Ovary (tissue), 7 donors: ENCODE measurements at regions not wholly inside any gene's neighbourhood (a gene's known extent, or its start where the extent isn't known, plus 50 kb on each side); places are given as distances from the start of the nearest gene placed in this dataset.
"Not testable (repeated sequence)": the region's sequence is repeated elsewhere in the genome, so short reads cannot be mapped to it uniquely, and the experiment has no call there.

ENCODE experiments used
- DNase-seq, 5 donors: peaks; one replicate each; pipeline ENCODE4 v3.0.0-alpha.2; 2019 to 2020
- H3K27ac ChIP-seq, 2 donors: fragments of 200-600 bp; one replicate each; pipeline versions ENCODE4 v1.5.1 to v1.8.0; 2019 to 2022
- H3K27me3 ChIP-seq: fragments of 200-600 bp; one replicate; pipeline ENCODE4 v1.8.0; 2022
- H3K36me3 ChIP-seq: fragments of 200-600 bp; sonication (generic); one replicate; pipeline ENCODE4 v1.5.1; 2019
- H3K4me1 ChIP-seq: one replicate; pipeline ENCODE4 v1.8.1; 2013; ENCODE audit warnings: mild to moderate bottlenecking, moderate library complexity; ENCODE audit not compliant: insufficient read depth
- H3K4me3 ChIP-seq: fragments of 200-600 bp; sonication (generic); one replicate; pipeline ENCODE4 v1.5.1; 2017
- H3K9me3 ChIP-seq, 2 donors: fragments of 200-600 bp in 1 of 2; sonication (generic) in 1 of 2; one replicate each; pipeline versions ENCODE4 v1.5.1 to v1.8.1; 2013 to 2019; ENCODE audit warnings: mild to moderate bottlenecking in 1 of 2, moderate library complexity in 1 of 2
- CTCF ChIP-seq, 3 donors: fragments of 450-650 bp in 2 of 3; fragments of 200-600 bp in 1 of 3; IDR thresholded peaks; one replicate each; pipeline versions ENCODE4 v1.5.1 to v1.8.0; 2016 to 2022; ENCODE audit warnings: antibody characterized with exemption in 3 of 3, mild to moderate bottlenecking in 1 of 3
- EP300 ChIP-seq: sonication (generic); formaldehyde crosslinking; IDR thresholded peaks from one replicate; pipeline ENCODE4 v1.6.1; 2017; ENCODE audit warnings: antibody characterized with exemption
- POLR2A ChIP-seq: fragments of 450-650 bp; IDR thresholded peaks from one replicate; pipeline ENCODE4 v1.6.1; 2017; ENCODE audit warnings: antibody characterized with exemption, mild to moderate bottlenecking, moderate library complexity
- WGBS, 3 donors: extraction: QIAGEN DNeasy Blood & Tissue Kit in 1 of 3; methylation state at CpG; one replicate each; pipeline versions ENCODE4 v1.1.5 to v1.1.7; 2013 to 2017; 5-methylcytosine and 5-hydroxymethylcytosine counted together
- intact Hi-C, 4 donors: fragments of 100-400 bp; cut with DNase I; formaldehyde crosslinking; loops; one replicate each; pipeline versions ENCODE4 v1.11.0 to v1.15.1; 2022 to 2023
- donor health status: DM: no; HTN: no; CAD: no; lungs with moderate emphysema.
- donor health status: DM: no; HTN: no; CAD: no.
- donor health status: Bipolar disorder and iron deficiency.
- donor health status: DM: no; HTN: no; CAD: no.
- donor health status: DM: yes; HTN: yes; CAD: no.

- no peak overlapping the region for H3K4me3 ChIP-seq
- 38 to 64% (median 54%) methylated on average over 25 to 39 of the region's 39 CpGs for WGBS, 3 donors
- no peaks in the 10 kb centered on the region for H3K4me1 ChIP-seq
- H3K9me3 ChIP-seq: no peaks in the 10 kb centered on the region
- H3K27me3 ChIP-seq: no peaks in the 10 kb centered on the region
- DNase-seq: no peak
- no peak overlapping the region for H3K27ac ChIP-seq
- H3K36me3 ChIP-seq: no peaks in the 10 kb centered on the region
- intact Hi-C loops: no loop called here
- TF ChIP-seq CTCF (IDR thresholded peaks at IDR 0.05): no peak
- TF ChIP-seq POLR2A: no peak
- no peak for TF ChIP-seq EP300
Measured at GRCh38 chr13:18628428-18628827, 553.2 kb downstream of the TUBA3C start.

- H3K4me3 ChIP-seq, intact Hi-C loops, H3K27me3 ChIP-seq, H3K9me3 ChIP-seq, H3K4me1 ChIP-seq, H3K27ac ChIP-seq, DNase-seq, H3K36me3 ChIP-seq: not testable (repeated sequence)
- 49 to 61% (median 54%) methylated on average over 3 to 4 of the region's 4 CpGs for WGBS, 3 donors
Measured at GRCh38 chr13:18624061-18624460, 557.6 kb downstream of the TUBA3C start.

- intact Hi-C loops, H3K27me3 ChIP-seq: not testable (repeated sequence)
Measured at GRCh38 chr13:18618442-18618841, 563.2 kb downstream of the TUBA3C start.

GRCh38 chr13:18610476-18610875, 571.1 kb downstream of the TUBA3C start:
- H3K4me3 ChIP-seq, DNase-seq, intact Hi-C loops, H3K4me1 ChIP-seq, H3K27me3 ChIP-seq, H3K27ac ChIP-seq, H3K9me3 ChIP-seq, H3K36me3 ChIP-seq: not testable (repeated sequence)
- 78 to 85% (median 79%) methylated on average over 6 to 14 of the region's 14 CpGs for WGBS, 3 donors

More at GRCh38 chr13:18618442-18618841, 563.2 kb downstream of the TUBA3C start:
- not testable (repeated sequence) for H3K4me1 ChIP-seq, DNase-seq, H3K4me3 ChIP-seq, H3K27ac ChIP-seq, H3K9me3 ChIP-seq, H3K36me3 ChIP-seq
- WGBS, 3 donors: 51 to 68% (median 52%) methylated on average over 3 of the region's 4 CpGs

- H3K27me3 ChIP-seq, H3K4me3 ChIP-seq, H3K27ac ChIP-seq, H3K9me3 ChIP-seq, H3K4me1 ChIP-seq, intact Hi-C loops, DNase-seq, H3K36me3 ChIP-seq: not testable (repeated sequence)
- 37 to 61% methylated on average over 26 to 35 of the region's 42 CpGs; no CpG with 5 or more reads in 1 of the 3 donors for WGBS, 3 donors
Measured at GRCh38 chr13:18609371-18609770, 572.3 kb downstream of the TUBA3C start.

GRCh38 chr13:18608851-18609250, 572.8 kb downstream of the TUBA3C start:
- H3K27ac ChIP-seq, H3K27me3 ChIP-seq, H3K4me1 ChIP-seq, intact Hi-C loops, DNase-seq, H3K9me3 ChIP-seq, H3K4me3 ChIP-seq, H3K36me3 ChIP-seq: not testable (repeated sequence)
- WGBS, 3 donors: 40 to 62% (median 51%) methylated on average over 24 to 28 of the region's 40 CpGs

DNA sequence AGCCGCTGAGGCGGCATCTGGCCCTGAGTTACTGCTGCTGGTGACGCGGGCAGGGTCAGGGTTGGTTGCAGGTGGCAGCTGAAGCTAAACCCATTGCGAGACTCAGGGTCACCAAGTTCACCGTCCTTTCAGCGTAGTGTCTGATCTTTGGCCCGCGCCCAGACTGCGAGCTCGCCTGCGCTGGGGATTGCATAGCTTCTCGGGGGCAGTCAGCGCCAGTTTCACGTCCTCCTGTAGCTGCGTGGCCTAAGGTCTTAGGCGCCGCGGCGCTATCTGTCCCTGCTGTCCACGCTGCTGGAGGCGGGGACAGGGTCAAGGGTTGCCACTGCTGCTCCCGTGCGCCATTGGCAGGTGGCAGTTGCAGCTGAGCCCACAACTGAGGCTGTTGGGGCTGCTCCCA, 581.3 kb downstream of the TUBA3C start:
- H3K4me1 ChIP-seq, H3K36me3 ChIP-seq, intact Hi-C loops, H3K27ac ChIP-seq, H3K9me3 ChIP-seq, DNase-seq, H3K4me3 ChIP-seq, H3K27me3 ChIP-seq: not testable (repeated sequence)
- WGBS, 3 donors: 58 to 75% (median 64%) methylated on average over 14 to 16 of the region's 24 CpGs

DNA sequence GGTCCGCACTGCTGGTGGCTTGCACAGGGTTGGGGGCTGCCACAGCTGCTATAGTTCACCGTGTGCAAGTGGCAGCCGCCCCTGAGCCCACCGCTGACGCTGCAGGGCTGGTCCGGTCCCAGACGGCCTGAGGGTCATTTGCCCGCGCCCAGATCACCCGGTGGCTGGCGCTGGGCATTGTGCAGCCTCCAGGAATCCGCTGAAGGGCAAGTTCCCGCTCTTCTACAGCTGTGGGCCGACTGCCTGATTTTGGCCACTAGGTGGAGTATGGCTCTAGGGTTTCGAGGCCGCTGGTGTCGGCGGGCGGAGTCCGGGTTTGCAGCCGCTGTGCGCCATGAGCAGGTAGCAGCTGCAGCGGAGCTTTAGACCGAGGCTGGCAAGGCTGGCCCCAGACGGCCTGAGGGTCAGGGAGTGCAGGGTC, 581.8 kb downstream of the TUBA3C start:
- H3K36me3 ChIP-seq, H3K4me1 ChIP-seq, H3K27me3 ChIP-seq, intact Hi-C loops, H3K4me3 ChIP-seq, DNase-seq, H3K27ac ChIP-seq, H3K9me3 ChIP-seq: not testable (repeated sequence)
- 32 to 58% (median 43%) methylated on average over 24 to 25 of the region's 25 CpGs for WGBS, 3 donors

- intact Hi-C loops, DNase-seq, H3K36me3 ChIP-seq, H3K27me3 ChIP-seq, H3K4me3 ChIP-seq, H3K9me3 ChIP-seq, H3K4me1 ChIP-seq, H3K27ac ChIP-seq: not testable (repeated sequence)
- WGBS, 3 donors: 59 to 75% (median 61%) methylated on average over 11 to 24 of the region's 24 CpGs
Measured at GRCh38 chr13:18598543-18598942, 583.1 kb downstream of the TUBA3C start.

GRCh38 chr13:18597940-18598339, 583.7 kb downstream of the TUBA3C start:
- WGBS, 3 donors: 75 to 81% (median 77%) methylated on average over 14 of the region's 14 CpGs
- H3K4me3 ChIP-seq, H3K27me3 ChIP-seq, H3K9me3 ChIP-seq, DNase-seq, H3K4me1 ChIP-seq, intact Hi-C loops, H3K36me3 ChIP-seq, H3K27ac ChIP-seq: not testable (repeated sequence)

DNA sequence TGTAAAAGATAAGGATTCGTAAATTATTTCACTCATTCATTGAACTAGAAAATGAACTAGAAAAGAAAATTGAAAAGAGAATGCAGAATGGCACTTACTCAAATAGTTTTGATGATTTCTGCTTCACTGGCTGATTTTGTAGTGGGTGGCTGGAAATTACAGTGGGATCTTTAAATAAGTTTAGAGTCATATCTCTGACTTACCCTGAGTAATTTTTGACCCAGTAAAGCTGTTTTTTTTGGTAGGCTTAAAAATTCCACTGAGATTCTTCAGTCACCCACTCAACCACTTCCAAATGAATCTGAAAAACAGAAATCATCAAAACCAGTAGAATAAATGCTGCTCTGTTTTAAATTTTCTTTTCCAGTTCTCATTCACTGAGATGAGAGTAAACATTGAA, 604.5 kb downstream of the TUBA3C start:
- H3K4me1 ChIP-seq, H3K27me3 ChIP-seq, H3K4me3 ChIP-seq, DNase-seq, H3K27ac ChIP-seq, intact Hi-C loops, H3K9me3 ChIP-seq, H3K36me3 ChIP-seq: not testable (repeated sequence)
- WGBS, 3 donors: no CpG with 5 or more reads among the region's 1 CpG
